WTC11 (cell line): ENCODE measurements at regions not wholly inside any gene's neighbourhood (a gene's known extent, or its start where the extent isn't known, plus 50 kb on each side); places are given as distances from the start of the nearest gene placed in this dataset.

Source experiments
- ATAC-seq: fragments of 200-7000 bp; cut with Tn5 transposase; 2 replicates; pipeline ENCODE4 v1.10.0; 2021; ENCODE audit warnings: mild to moderate bottlenecking, moderate library complexity
- CTCF ChIA-PET: fragments of 300-600 bp; sonication (Branson Sonifier 250); formaldehyde crosslinking; loops from one replicate; lab custom pipeline; 2021; ENCODE audit warnings: antibody characterized with exemption; lab: Charles Lee
- POLR2A ChIA-PET: fragments of 350-600 bp; sonication (Branson Sonifier 250); formaldehyde crosslinking; loops from one replicate; lab custom pipeline; 2021; ENCODE audit warnings: antibody characterized with exemption; lab: Charles Lee
- DNase-seq: peaks from one replicate; pipeline ENCODE4 v3.0.0; 2021; ENCODE audit warnings: low spot score
- H3K27ac Mint-ChIP-seq: 2 replicates; pipeline ENCODE4 v1.8.0; 2021; ENCODE audit warnings: mixed read lengths
- H3K27me3 Mint-ChIP-seq: 2 replicates; pipeline ENCODE4 v1.8.0; 2021; ENCODE audit warnings: low read depth, mild to moderate bottlenecking, moderate library complexity, mixed read lengths
- H3K36me3 Mint-ChIP-seq: 2 replicates; pipeline ENCODE4 v1.8.0; 2021; ENCODE audit warnings: mixed read lengths
- H3K4me1 Mint-ChIP-seq: 2 replicates; pipeline ENCODE4 v1.8.0; 2022; ENCODE audit warnings: mixed read lengths
- H3K4me3 Mint-ChIP-seq: 2 replicates; pipeline ENCODE4 v1.8.0; 2021; ENCODE audit warnings: mild to moderate bottlenecking, moderate library complexity, mixed read lengths
- H3K9me3 Mint-ChIP-seq: 2 replicates; pipeline ENCODE4 v1.8.0; 2021; ENCODE audit warnings: mixed read lengths
- CBFB ChIP-seq: sonication (generic); formaldehyde crosslinking; IDR thresholded peaks from 2 replicates; pipeline ENCODE4 v1.8.1; 2022; ENCODE audit warnings: mild to moderate bottlenecking, low read depth, missing genetic modification reagents
- CREM ChIP-seq: sonication (generic); formaldehyde crosslinking; IDR thresholded peaks from 2 replicates; pipeline ENCODE4 v1.8.1; 2022; ENCODE audit warnings: mild to moderate bottlenecking, missing genetic modification reagents, moderate library complexity
- EMX1 ChIP-seq: fragments of 250-450 bp; sonication (Bioruptor Pico); IDR thresholded peaks from 2 replicates; pipeline ENCODE4 v1.8.0; 2021; ENCODE audit warnings: mild to moderate bottlenecking
- FOXJ3 ChIP-seq: sonication (generic); formaldehyde crosslinking; IDR thresholded peaks from 2 replicates; pipeline ENCODE4 v1.9.0; 2021; ENCODE audit warnings: missing genetic modification reagents, mild to moderate bottlenecking, borderline replicate concordance
- GRHL2 ChIP-seq: fragments of 250-450 bp; sonication (Bioruptor Pico); IDR thresholded peaks from 2 replicates; pipeline ENCODE4 v1.8.0; 2022; ENCODE audit warnings: mild to moderate bottlenecking, moderate library complexity; ENCODE audit not compliant: insufficient replicate concordance, severe bottlenecking
- GTF2I ChIP-seq: fragments of 250-450 bp; sonication (Bioruptor Pico); conservative IDR thresholded peaks from 2 replicates; pipeline ENCODE4 v1.4.0; 2021; ENCODE audit warnings: mild to moderate bottlenecking
- HMGA2 ChIP-seq: fragments of 250-450 bp; sonication (Bioruptor Pico); IDR thresholded peaks from 2 replicates; pipeline ENCODE4 v1.4.0; 2021; ENCODE audit warnings: mild to moderate bottlenecking, moderate library complexity
- IRF2 ChIP-seq: sonication (generic); formaldehyde crosslinking; IDR thresholded peaks from 2 replicates; pipeline ENCODE4 v1.8.0; 2022; ENCODE audit warnings: low read depth, missing genetic modification reagents, borderline replicate concordance
- JAZF1 ChIP-seq: fragments of 250-450 bp; sonication (Bioruptor Pico); IDR thresholded peaks from 2 replicates; pipeline ENCODE4 v1.9.0; 2021; ENCODE audit warnings: moderate library complexity, mild to moderate bottlenecking, inconsistent platforms
- MXD4 ChIP-seq: fragments of 250-450 bp; sonication (Bioruptor Pico); IDR thresholded peaks from 2 replicates; pipeline ENCODE4 v1.8.0; 2021; ENCODE audit warnings: mild to moderate bottlenecking, moderate library complexity, borderline replicate concordance
- SMAD3 ChIP-seq: sonication (generic); formaldehyde crosslinking; IDR thresholded peaks from 2 replicates; pipeline ENCODE4 v1.8.0; 2022; ENCODE audit warnings: missing genetic modification reagents, mild to moderate bottlenecking, borderline replicate concordance
- SOX15 ChIP-seq: fragments of 250-450 bp; sonication (Bioruptor Pico); IDR thresholded peaks from 2 replicates; pipeline ENCODE4 v1.9.0; 2021; ENCODE audit warnings: mild to moderate bottlenecking
- SP1 ChIP-seq: sonication (generic); formaldehyde crosslinking; conservative IDR thresholded peaks from 2 replicates; pipeline ENCODE4 v1.8.1; 2022; ENCODE audit warnings: missing genetic modification reagents
- ZNF232 ChIP-seq: sonication (generic); formaldehyde crosslinking; IDR thresholded peaks from 2 replicates; pipeline ENCODE4 v1.8.0; 2022; ENCODE audit warnings: mild to moderate bottlenecking, missing genetic modification reagents
- ZNF263 ChIP-seq: sonication (generic); formaldehyde crosslinking; IDR thresholded peaks from 2 replicates; pipeline ENCODE4 v1.8.1; 2022; ENCODE audit warnings: low read depth, mild to moderate bottlenecking, moderate library complexity, missing genetic modification reagents
- TF ChIP-seq, protein P1 (sequence below): sonication (generic); formaldehyde crosslinking; IDR thresholded peaks from 2 replicates; pipeline ENCODE4 v1.8.1; 2023; ENCODE audit warnings: mild to moderate bottlenecking, missing genetic modification reagents
- TF ChIP-seq, protein P2 (sequence below): sonication (generic); formaldehyde crosslinking; IDR thresholded peaks from 2 replicates; pipeline ENCODE4 v1.8.0; 2023; ENCODE audit warnings: missing genetic modification reagents, mild to moderate bottlenecking, borderline replicate concordance
- TF ChIP-seq, protein P3 (sequence below): sonication (generic); formaldehyde crosslinking; IDR thresholded peaks from 2 replicates; pipeline ENCODE4 v1.8.0; 2023; ENCODE audit warnings: missing genetic modification reagents
- TF ChIP-seq, protein P4 (sequence below): fragments of 250-450 bp; sonication (Bioruptor Pico); IDR thresholded peaks from 2 replicates; pipeline ENCODE4 v1.9.0; 2021; ENCODE audit warnings: mild to moderate bottlenecking
- TF ChIP-seq, protein P5 (sequence below): sonication (generic); formaldehyde crosslinking; IDR thresholded peaks from 2 replicates; pipeline ENCODE4 v1.8.1; 2022; ENCODE audit warnings: mild to moderate bottlenecking, missing genetic modification reagents, moderate library complexity, borderline replicate concordance
- TF ChIP-seq, protein P6 (sequence below): sonication (generic); formaldehyde crosslinking; IDR thresholded peaks from 2 replicates; pipeline ENCODE4 v1.8.0; 2022; ENCODE audit warnings: mild to moderate bottlenecking, missing genetic modification reagents
- TF ChIP-seq, protein P7 (sequence below): sonication (generic); formaldehyde crosslinking; IDR thresholded peaks from 2 replicates; pipeline ENCODE4 v1.8.1; 2023; ENCODE audit warnings: mild to moderate bottlenecking, missing genetic modification reagents, moderate library complexity
- TF ChIP-seq, protein P8 (sequence below): sonication (generic); formaldehyde crosslinking; IDR thresholded peaks from 2 replicates; pipeline ENCODE4 v1.8.0; 2022; ENCODE audit warnings: mild to moderate bottlenecking, missing genetic modification reagents

DNA sequence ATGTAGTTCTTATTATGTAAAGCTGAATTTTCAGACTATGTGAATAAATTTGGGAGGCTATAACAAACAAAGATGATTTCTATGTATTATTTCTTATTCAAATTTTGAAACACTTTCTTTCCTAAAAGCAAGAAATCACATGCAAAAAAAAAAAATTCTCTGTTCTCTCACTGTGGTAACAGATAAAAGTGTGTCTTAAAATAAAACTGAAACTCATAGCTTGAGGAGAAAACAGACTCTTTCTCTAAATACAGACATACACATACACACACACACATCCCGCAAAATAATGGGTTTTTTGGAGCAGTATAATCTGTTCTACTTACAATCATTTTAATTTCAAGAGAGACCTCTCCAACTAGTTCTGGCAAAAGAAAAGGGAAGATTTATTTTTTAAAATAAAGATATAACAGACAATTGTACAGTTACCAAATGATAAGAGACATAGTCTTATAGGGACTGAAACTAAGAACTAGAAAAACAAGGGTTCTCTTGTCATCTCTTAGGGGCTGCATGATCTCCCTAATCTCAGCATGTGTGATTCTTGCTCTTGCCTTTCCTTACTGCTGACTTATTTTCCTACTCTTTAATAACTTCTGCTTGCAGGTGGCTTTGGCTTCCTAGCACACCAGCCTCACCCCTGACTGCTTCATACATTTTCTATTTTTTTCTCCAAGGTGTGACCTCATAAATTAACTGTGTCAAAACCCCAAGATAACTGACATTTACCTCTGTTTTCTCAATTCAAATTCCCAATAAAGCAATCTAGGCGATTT, 483.5 kb upstream of the POT1 start:
- ChIA-PET POLR2A (no interaction called here), CTCF (no interaction called here)
- no peak overlapping the region for H3K27ac Mint-ChIP-seq
- ATAC-seq = no peak
- no peak overlapping the region for H3K4me3 Mint-ChIP-seq
- TF ChIP-seq, protein P1, sequence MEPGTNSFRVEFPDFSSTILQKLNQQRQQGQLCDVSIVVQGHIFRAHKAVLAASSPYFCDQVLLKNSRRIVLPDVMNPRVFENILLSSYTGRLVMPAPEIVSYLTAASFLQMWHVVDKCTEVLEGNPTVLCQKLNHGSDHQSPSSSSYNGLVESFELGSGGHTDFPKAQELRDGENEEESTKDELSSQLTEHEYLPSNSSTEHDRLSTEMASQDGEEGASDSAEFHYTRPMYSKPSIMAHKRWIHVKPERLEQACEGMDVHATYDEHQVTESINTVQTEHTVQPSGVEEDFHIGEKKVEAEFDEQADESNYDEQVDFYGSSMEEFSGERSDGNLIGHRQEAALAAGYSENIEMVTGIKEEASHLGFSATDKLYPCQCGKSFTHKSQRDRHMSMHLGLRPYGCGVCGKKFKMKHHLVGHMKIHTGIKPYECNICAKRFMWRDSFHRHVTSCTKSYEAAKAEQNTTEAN (CRISPR knock-in tag) = no peak
- TF ChIP-seq ZNF263 = no peak
- TF ChIP-seq, protein P2, sequence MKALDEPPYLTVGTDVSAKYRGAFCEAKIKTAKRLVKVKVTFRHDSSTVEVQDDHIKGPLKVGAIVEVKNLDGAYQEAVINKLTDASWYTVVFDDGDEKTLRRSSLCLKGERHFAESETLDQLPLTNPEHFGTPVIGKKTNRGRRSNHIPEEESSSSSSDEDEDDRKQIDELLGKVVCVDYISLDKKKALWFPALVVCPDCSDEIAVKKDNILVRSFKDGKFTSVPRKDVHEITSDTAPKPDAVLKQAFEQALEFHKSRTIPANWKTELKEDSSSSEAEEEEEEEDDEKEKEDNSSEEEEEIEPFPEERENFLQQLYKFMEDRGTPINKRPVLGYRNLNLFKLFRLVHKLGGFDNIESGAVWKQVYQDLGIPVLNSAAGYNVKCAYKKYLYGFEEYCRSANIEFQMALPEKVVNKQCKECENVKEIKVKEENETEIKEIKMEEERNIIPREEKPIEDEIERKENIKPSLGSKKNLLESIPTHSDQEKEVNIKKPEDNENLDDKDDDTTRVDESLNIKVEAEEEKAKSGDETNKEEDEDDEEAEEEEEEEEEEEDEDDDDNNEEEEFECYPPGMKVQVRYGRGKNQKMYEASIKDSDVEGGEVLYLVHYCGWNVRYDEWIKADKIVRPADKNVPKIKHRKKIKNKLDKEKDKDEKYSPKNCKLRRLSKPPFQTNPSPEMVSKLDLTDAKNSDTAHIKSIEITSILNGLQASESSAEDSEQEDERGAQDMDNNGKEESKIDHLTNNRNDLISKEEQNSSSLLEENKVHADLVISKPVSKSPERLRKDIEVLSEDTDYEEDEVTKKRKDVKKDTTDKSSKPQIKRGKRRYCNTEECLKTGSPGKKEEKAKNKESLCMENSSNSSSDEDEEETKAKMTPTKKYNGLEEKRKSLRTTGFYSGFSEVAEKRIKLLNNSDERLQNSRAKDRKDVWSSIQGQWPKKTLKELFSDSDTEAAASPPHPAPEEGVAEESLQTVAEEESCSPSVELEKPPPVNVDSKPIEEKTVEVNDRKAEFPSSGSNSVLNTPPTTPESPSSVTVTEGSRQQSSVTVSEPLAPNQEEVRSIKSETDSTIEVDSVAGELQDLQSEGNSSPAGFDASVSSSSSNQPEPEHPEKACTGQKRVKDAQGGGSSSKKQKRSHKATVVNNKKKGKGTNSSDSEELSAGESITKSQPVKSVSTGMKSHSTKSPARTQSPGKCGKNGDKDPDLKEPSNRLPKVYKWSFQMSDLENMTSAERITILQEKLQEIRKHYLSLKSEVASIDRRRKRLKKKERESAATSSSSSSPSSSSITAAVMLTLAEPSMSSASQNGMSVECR = no peak
- no peak for TF ChIP-seq FOXJ3 (CRISPR knock-in tag)
- no peak for TF ChIP-seq CBFB (CRISPR knock-in tag)
- no peak for TF ChIP-seq IRF2 (CRISPR knock-in tag)
- TF ChIP-seq, protein P3, sequence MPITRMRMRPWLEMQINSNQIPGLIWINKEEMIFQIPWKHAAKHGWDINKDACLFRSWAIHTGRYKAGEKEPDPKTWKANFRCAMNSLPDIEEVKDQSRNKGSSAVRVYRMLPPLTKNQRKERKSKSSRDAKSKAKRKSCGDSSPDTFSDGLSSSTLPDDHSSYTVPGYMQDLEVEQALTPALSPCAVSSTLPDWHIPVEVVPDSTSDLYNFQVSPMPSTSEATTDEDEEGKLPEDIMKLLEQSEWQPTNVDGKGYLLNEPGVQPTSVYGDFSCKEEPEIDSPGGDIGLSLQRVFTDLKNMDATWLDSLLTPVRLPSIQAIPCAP (CRISPR knock-in tag) = no peak
- TF ChIP-seq SOX15 (CRISPR knock-in tag) = no peak
- TF ChIP-seq ZNF232 (CRISPR knock-in tag) = no peak
- TF ChIP-seq GRHL2 (CRISPR knock-in tag) = no peak
- TF ChIP-seq, all 79 proteins: peak for 0
- DNase-seq = no peak
- Mint-ChIP-seq H3K36me3 (peaks cover 3% of the 10 kb centered on the region; the same call in 1 of the 2 replicates), H3K4me1 (peaks cover 3% of the 10 kb centered on the region; the same call in 1 of the 2 replicates), H3K27me3 (no peaks in the 10 kb centered on the region), H3K9me3 (peaks cover 24% of the 10 kb centered on the region)

DNA sequence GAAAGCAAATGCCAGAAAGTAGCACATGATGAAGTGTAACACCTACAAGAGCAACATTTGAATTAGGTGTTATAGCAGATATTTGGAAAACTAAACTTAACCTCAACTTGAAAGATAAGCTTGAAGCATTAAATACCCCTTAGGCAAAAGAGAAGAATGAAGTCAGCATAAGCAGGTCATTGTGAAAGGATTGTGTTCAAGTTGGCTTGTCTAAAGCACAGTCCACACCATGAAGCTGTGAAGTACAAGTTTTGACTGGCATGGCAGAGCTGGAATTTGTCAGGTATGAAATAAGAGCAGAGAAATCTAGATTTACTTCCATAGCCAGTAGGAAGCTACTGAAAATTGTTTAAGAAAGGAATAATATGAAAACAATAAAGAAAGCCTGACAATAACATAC, 480.3 kb upstream of the POT1 start:
- Mint-ChIP-seq H3K9me3 (peaks cover 15% of the 10 kb centered on the region), H3K4me1 (peaks cover 3% of the 10 kb centered on the region; the same call in 1 of the 2 replicates), H3K36me3 (no peaks in the 10 kb centered on the region), H3K27me3 (no peaks in the 10 kb centered on the region), H3K4me3 (no peak overlapping the region), H3K27ac (no peak overlapping the region)
- ATAC-seq (no peak), DNase-seq (no peak)
- CTCF ChIA-PET = no interaction called here
- POLR2A ChIA-PET = no interaction called here
- no peak for TF ChIP-seq SOX15 (CRISPR knock-in tag)
- TF ChIP-seq, protein P3 (CRISPR knock-in tag) = no peak
- TF ChIP-seq, protein P4, sequence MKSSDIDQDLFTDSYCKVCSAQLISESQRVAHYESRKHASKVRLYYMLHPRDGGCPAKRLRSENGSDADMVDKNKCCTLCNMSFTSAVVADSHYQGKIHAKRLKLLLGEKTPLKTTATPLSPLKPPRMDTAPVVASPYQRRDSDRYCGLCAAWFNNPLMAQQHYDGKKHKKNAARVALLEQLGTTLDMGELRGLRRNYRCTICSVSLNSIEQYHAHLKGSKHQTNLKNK (CRISPR knock-in tag) = no peak
- TF ChIP-seq HMGA2 (CRISPR knock-in tag) = no peak
- no peak for TF ChIP-seq CREM (CRISPR knock-in tag)
- TF ChIP-seq, protein P5, sequence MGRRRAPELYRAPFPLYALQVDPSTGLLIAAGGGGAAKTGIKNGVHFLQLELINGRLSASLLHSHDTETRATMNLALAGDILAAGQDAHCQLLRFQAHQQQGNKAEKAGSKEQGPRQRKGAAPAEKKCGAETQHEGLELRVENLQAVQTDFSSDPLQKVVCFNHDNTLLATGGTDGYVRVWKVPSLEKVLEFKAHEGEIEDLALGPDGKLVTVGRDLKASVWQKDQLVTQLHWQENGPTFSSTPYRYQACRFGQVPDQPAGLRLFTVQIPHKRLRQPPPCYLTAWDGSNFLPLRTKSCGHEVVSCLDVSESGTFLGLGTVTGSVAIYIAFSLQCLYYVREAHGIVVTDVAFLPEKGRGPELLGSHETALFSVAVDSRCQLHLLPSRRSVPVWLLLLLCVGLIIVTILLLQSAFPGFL = no peak
- TF ChIP-seq, protein P6, sequence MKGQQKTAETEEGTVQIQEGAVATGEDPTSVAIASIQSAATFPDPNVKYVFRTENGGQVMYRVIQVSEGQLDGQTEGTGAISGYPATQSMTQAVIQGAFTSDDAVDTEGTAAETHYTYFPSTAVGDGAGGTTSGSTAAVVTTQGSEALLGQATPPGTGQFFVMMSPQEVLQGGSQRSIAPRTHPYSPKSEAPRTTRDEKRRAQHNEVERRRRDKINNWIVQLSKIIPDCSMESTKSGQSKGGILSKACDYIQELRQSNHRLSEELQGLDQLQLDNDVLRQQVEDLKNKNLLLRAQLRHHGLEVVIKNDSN (CRISPR knock-in tag) = no peak
- TF ChIP-seq, protein P7, sequence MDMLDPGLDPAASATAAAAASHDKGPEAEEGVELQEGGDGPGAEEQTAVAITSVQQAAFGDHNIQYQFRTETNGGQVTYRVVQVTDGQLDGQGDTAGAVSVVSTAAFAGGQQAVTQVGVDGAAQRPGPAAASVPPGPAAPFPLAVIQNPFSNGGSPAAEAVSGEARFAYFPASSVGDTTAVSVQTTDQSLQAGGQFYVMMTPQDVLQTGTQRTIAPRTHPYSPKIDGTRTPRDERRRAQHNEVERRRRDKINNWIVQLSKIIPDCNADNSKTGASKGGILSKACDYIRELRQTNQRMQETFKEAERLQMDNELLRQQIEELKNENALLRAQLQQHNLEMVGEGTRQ (CRISPR knock-in tag) = no peak
- no peak for TF ChIP-seq EMX1 (CRISPR knock-in tag)
- no peak for TF ChIP-seq GTF2I (CRISPR knock-in tag)
- TF ChIP-seq SP1 (CRISPR knock-in tag) = no peak
- TF ChIP-seq MXD4 (CRISPR knock-in tag) = no peak
- no peak for TF ChIP-seq SMAD3 (CRISPR knock-in tag)
- TF ChIP-seq JAZF1 (CRISPR knock-in tag) = no peak
- TF ChIP-seq, protein P8, sequence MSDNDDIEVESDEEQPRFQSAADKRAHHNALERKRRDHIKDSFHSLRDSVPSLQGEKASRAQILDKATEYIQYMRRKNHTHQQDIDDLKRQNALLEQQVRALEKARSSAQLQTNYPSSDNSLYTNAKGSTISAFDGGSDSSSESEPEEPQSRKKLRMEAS (CRISPR knock-in tag) = no peak
